ENCODE measurements at regions not wholly inside any gene's neighbourhood (a gene's known extent, or its start where the extent isn't known, plus 50 kb on each side); places are given as distances from the start of the nearest gene placed in this dataset.

DNA sequence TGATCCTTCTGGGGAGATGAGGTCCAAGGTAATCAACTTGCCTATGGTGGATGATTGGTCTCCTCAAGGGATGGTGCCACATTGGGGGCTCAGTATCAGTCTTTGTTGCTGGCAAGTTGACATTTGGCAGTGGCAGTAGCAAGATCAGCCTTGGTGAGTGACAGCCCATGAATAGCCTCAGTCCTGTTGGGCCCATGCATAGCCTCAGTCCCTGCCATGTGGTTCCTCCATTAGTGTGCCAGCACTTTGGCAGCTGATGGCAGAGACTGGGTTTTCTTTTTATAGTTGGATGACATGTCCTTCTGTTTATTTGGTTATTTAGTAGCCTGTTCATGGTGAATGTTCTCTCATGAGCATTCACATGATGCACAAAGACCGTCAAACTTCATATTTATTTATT, 179.6 kb downstream of the CBLN1 start:
- TF ChIP-seq, protein P1, sequence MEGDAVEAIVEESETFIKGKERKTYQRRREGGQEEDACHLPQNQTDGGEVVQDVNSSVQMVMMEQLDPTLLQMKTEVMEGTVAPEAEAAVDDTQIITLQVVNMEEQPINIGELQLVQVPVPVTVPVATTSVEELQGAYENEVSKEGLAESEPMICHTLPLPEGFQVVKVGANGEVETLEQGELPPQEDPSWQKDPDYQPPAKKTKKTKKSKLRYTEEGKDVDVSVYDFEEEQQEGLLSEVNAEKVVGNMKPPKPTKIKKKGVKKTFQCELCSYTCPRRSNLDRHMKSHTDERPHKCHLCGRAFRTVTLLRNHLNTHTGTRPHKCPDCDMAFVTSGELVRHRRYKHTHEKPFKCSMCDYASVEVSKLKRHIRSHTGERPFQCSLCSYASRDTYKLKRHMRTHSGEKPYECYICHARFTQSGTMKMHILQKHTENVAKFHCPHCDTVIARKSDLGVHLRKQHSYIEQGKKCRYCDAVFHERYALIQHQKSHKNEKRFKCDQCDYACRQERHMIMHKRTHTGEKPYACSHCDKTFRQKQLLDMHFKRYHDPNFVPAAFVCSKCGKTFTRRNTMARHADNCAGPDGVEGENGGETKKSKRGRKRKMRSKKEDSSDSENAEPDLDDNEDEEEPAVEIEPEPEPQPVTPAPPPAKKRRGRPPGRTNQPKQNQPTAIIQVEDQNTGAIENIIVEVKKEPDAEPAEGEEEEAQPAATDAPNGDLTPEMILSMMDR (IDR thresholded peaks at IDR 0.05): no peak
- TF ChIP-seq POLR2A (IDR thresholded peaks at IDR 0.05): no peak
- TF ChIP-seq EP300 (IDR thresholded peaks at IDR 0.05; ENCODE audit: low read depth): no peak
- TF ChIP-seq POLR2AphosphoS5 (IDR thresholded peaks at IDR 0.05): no peak
